ENCODE measurements at regions not wholly inside any gene's neighbourhood (a gene's known extent, or its start where the extent isn't known, plus 50 kb on each side); places are given as distances from the start of the nearest gene placed in this dataset.

- Histone ChIP-seq H4K20me1 (ENCODE audit: insufficient read depth, low read length) (no peaks in the 10 kb centered on the region), H3K79me2 (ENCODE audit: insufficient read depth, low read depth, low read length) (no peaks in the 10 kb centered on the region), H3K36me3 (ENCODE audit: insufficient read depth, low read length) (no peaks in the 10 kb centered on the region), H3K4me3 (ENCODE audit: low read depth, low read length, poor library complexity, severe bottlenecking) (no peak overlapping the region), H3K27ac (ENCODE audit: low read depth, low read length, poor library complexity, severe bottlenecking) (no peak overlapping the region), H3K4me2 (ENCODE audit: low read length) (no peak overlapping the region), H3K4me1 (ENCODE audit: insufficient read depth, low read length, poor library complexity, severe bottlenecking) (peaks cover 8% of the 10 kb centered on the region), H3K9me2 (ENCODE audit: insufficient read depth, low read length) (no peaks in the 10 kb centered on the region), H3K9me3 (ENCODE audit: low read length) (0 out of 2 replicates have a peak, but pooled peaks cover 2% of the 10 kb centered on the region), H2AFZ (ENCODE audit: low read length) (no peak overlapping the region)
- intact Hi-C loops (cut with micrococcal nuclease; ENCODE audit: unreplicated experiment): no loop called here
- no peak for DNase-seq (ENCODE audit: low spot score)
- BruUV-seq (replicated peaks): no TSS peak
- TF ChIP-seq EZH2phosphoT487 (IDR thresholded peaks at IDR 0.05; ENCODE audit: borderline replicate concordance, low read depth, low read length) (no peak), CTCF (conservative IDR thresholded peaks at IDR 0.05; ENCODE audit: low read length) (no peak)
- POLR2A ChIA-PET: interaction anchor here (0.7 to 1.2 kb wide), 4 partner anchors 9 to 820 kb away, joined by 3 to 7 read pairs (median 4); no protein-coding TSS in a partner anchor
- CTCF ChIA-PET (ENCODE audit: unreplicated experiment): no interaction called here
Measured at GRCh38 chr18:3389977-3390376, 60.0 kb upstream of the TGIF1 start.

- no peaks in the 10 kb centered on the region for H3K79me2 ChIP-seq (ENCODE audit: insufficient read depth, low read depth, low read length)
- no peak overlapping the region for H3K4me3 ChIP-seq (ENCODE audit: low read depth, low read length, poor library complexity, severe bottlenecking)
- ChIA-PET POLR2A (interaction anchor here (0.5 to 1.9 kb wide), 5 partner anchors 12 to 304 kb away, joined by 3 to 7 read pairs (median 3); no protein-coding TSS in a partner anchor), CTCF (ENCODE audit: unreplicated experiment) (no interaction called here)
- no peak overlapping the region for H3K4me2 ChIP-seq (ENCODE audit: low read length)
- no peaks in the 10 kb centered on the region for H3K36me3 ChIP-seq (ENCODE audit: insufficient read depth, low read length)
- no TSS peak for BruUV-seq (replicated peaks)
- no peak overlapping the region for H3K27ac ChIP-seq (ENCODE audit: low read depth, low read length, poor library complexity, severe bottlenecking)
- H3K9me2 ChIP-seq (ENCODE audit: insufficient read depth, low read length): no peaks in the 10 kb centered on the region
- H2AFZ ChIP-seq (ENCODE audit: low read length): no peak overlapping the region
- intact Hi-C loops (cut with micrococcal nuclease; ENCODE audit: unreplicated experiment): no loop called here
- no peaks in the 10 kb centered on the region for H4K20me1 ChIP-seq (ENCODE audit: insufficient read depth, low read length)
- peaks cover 8% of the 10 kb centered on the region for H3K4me1 ChIP-seq (ENCODE audit: insufficient read depth, low read length, poor library complexity, severe bottlenecking)
- no peak for DNase-seq (ENCODE audit: low spot score)
- H3K9me3 ChIP-seq (ENCODE audit: low read length): peaks cover 8% of the 10 kb centered on the region; the same call in 1 of the 2 replicates
- TF ChIP-seq EZH2phosphoT487 (IDR thresholded peaks at IDR 0.05; ENCODE audit: borderline replicate concordance, low read depth, low read length) (no peak), CTCF (conservative IDR thresholded peaks at IDR 0.05; ENCODE audit: low read length) (no peak)
Measured at GRCh38 chr18:3391704-3392466, 58.1 kb upstream of the TGIF1 start.

- Histone ChIP-seq H3K4me2 (ENCODE audit: low read length) (no peak overlapping the region), H3K4me1 (ENCODE audit: insufficient read depth, low read length, poor library complexity, severe bottlenecking) (peaks cover 3% of the 10 kb centered on the region), H2AFZ (ENCODE audit: low read length) (no peak overlapping the region), H3K36me3 (ENCODE audit: insufficient read depth, low read length) (no peaks in the 10 kb centered on the region), H3K4me3 (ENCODE audit: low read depth, low read length, poor library complexity, severe bottlenecking) (no peak overlapping the region), H3K9me3 (ENCODE audit: low read length) (peaks cover 8% of the 10 kb centered on the region; the same call in 1 of the 2 replicates), H3K9me2 (ENCODE audit: insufficient read depth, low read length) (no peaks in the 10 kb centered on the region), H3K27ac (ENCODE audit: low read depth, low read length, poor library complexity, severe bottlenecking) (no peak overlapping the region), H4K20me1 (ENCODE audit: insufficient read depth, low read length) (no peaks in the 10 kb centered on the region), H3K79me2 (ENCODE audit: insufficient read depth, low read depth, low read length) (no peaks in the 10 kb centered on the region)
- no TSS peak for BruUV-seq (replicated peaks)
- CTCF ChIA-PET (ENCODE audit: unreplicated experiment): no interaction called here
- no peak for DNase-seq (ENCODE audit: low spot score)
- intact Hi-C loops (cut with micrococcal nuclease; ENCODE audit: unreplicated experiment): no loop called here
- TF ChIP-seq EZH2phosphoT487 (IDR thresholded peaks at IDR 0.05; ENCODE audit: borderline replicate concordance, low read depth, low read length) (no peak), CTCF (conservative IDR thresholded peaks at IDR 0.05; ENCODE audit: low read length) (no peak)
- POLR2A ChIA-PET: interaction anchor here (0.5 to 1.9 kb wide), 2 partner anchors 11 to 12 kb away, joined by 3 to 7 read pairs; no protein-coding TSS in a partner anchor
Measured at GRCh38 chr18:3392467-3392855, 57.5 kb upstream of the TGIF1 start.
